ELR (cell line): ENCODE measurements at regions not wholly inside any gene's neighbourhood (a gene's known extent, or its start where the extent isn't known, plus 50 kb on each side); places are given as distances from the start of the nearest gene placed in this dataset.

ENCODE experiments used
- DNase-seq: peaks from one replicate; pipeline ENCODE4 v3.0.0-alpha.2; 2015; ENCODE audit warnings: low read depth

- DNase-seq = peak; percentile 82
Measured at GRCh38 chr3:109532257-109533216, 195.2 kb upstream of the DPPA4 start.

GRCh38 chr3:109545746-109546145 is 208.4 kb upstream of the DPPA4 start:
- no peak for DNase-seq

- peak; percentile 62 for DNase-seq
Measured at GRCh38 chr3:109548192-109548938, 211.0 kb upstream of the DPPA4 start.

GRCh38 chr3:109553591-109554371 is 216.4 kb upstream of the DPPA4 start:
- DNase-seq = peak; percentile 76

- DNase-seq = peak; percentile 6
Measured at GRCh38 chr3:109559389-109559788, 222.0 kb upstream of the DPPA4 start.

- DNase-seq = no peak
Measured at GRCh38 chr3:109563149-109563548, 225.8 kb upstream of the DPPA4 start.

GRCh38 chr3:109569135-109569846 is 231.9 kb upstream of the DPPA4 start:
- DNase-seq = no peak

- DNase-seq = no peak
Measured at GRCh38 chr3:109570408-109570807, 233.1 kb upstream of the DPPA4 start.

GRCh38 chr3:109572301-109572700 is 235.0 kb upstream of the DPPA4 start:
- no peak for DNase-seq

- DNase-seq = no peak
Measured at GRCh38 chr3:109596991-109597390, 259.6 kb upstream of the DPPA4 start.

- no peak for DNase-seq
Measured at GRCh38 chr3:109597444-109597843, 260.1 kb upstream of the DPPA4 start.

- DNase-seq = no peak
Measured at GRCh38 chr3:109607897-109608296, 270.6 kb upstream of the DPPA4 start.

GRCh38 chr3:109608574-109608973 is 271.2 kb upstream of the DPPA4 start:
- DNase-seq = no peak

- no peak for DNase-seq
Measured at GRCh38 chr3:109618766-109619378, 281.5 kb upstream of the DPPA4 start.

GRCh38 chr3:109631897-109632296 is 294.6 kb upstream of the DPPA4 start:
- no peak for DNase-seq

GRCh38 chr3:109640146-109640652 is 302.9 kb upstream of the DPPA4 start:
- DNase-seq = peak; percentile 36

- peak; percentile 31 for DNase-seq
Measured at GRCh38 chr3:109642025-109642424, 304.7 kb upstream of the DPPA4 start.

- DNase-seq = peak; percentile 92
Measured at GRCh38 chr3:109643590-109643989, 306.2 kb upstream of the DPPA4 start.

GRCh38 chr3:109644332-109644731 is 307.0 kb upstream of the DPPA4 start:
- no peak for DNase-seq

- DNase-seq = no peak
Measured at GRCh38 chr3:109644746-109645145, 307.4 kb upstream of the DPPA4 start.

- DNase-seq = no peak
Measured at GRCh38 chr3:109648027-109648426, 310.7 kb upstream of the DPPA4 start.
